IMR-90 (cell line): ENCODE measurements at regions not wholly inside any gene's neighbourhood (a gene's known extent, or its start where the extent isn't known, plus 50 kb on each side); places are given as distances from the start of the nearest gene placed in this dataset.
A peak's percentile ranks its signal among the peaks of the same experiment; 100 is the strongest.

Source experiments
- ATAC-seq: fragments of 200-7000 bp; cut with Tn5 transposase; 2 replicates; pipeline ENCODE4 v1.9.1; 2020; ENCODE audit warnings: low read depth, mild to moderate bottlenecking, moderate library complexity
- BruUV-seq: library from RNA; stranded (reverse); fragments of 400-500 nt; replicated peaks from 2 replicates; lab custom pipeline; 2021; lab: Mats Ljungman, UMichigan
- CTCF ChIA-PET: fragments of 300-600 bp; formaldehyde crosslinking; extraction: SDS; loops from one replicate; lab custom pipeline; 2021; ENCODE audit warnings: antibody characterized with exemption; lab: Yijun Ruan, JAX
- POLR2A ChIA-PET: fragments of 300-600 bp; sonication (Branson Sonifier 250); formaldehyde crosslinking; loops from one replicate; lab custom pipeline; 2022; ENCODE audit warnings: antibody characterized with exemption; ENCODE audit not compliant: unreplicated experiment; lab: Charles Lee
- DNase-seq: peaks from one replicate; pipeline ENCODE4 v3.0.0; 2013
- H2AFZ ChIP-seq: replicated peaks from 2 replicates; pipeline ENCODE3; 2013; ENCODE audit warnings: low read length, mild to moderate bottlenecking; ENCODE audit not compliant: poor library complexity
- H2AK5ac ChIP-seq: 2 replicates; pipeline ENCODE4 v1.6.1; 2013; ENCODE audit warnings: low read depth, low read length, inconsistent platforms
- H2AK9ac ChIP-seq: replicated peaks from 2 replicates; pipeline ENCODE3; 2013; ENCODE audit warnings: mild to moderate bottlenecking, low read depth, low read length, moderate library complexity; ENCODE audit not compliant: poor library complexity
- H2BK120ac ChIP-seq: 2 replicates; pipeline ENCODE4 v1.6.1; 2013; ENCODE audit warnings: low read depth, low read length, inconsistent platforms
- H2BK15ac ChIP-seq: 3 replicates; pipeline ENCODE4 v1.6.1; 2013; ENCODE audit warnings: low read depth, low read length, inconsistent platforms
- H2BK20ac ChIP-seq: 2 replicates; pipeline ENCODE4 v1.6.1; 2013; ENCODE audit warnings: low read depth, mild to moderate bottlenecking, inconsistent platforms, low read length, moderate library complexity
- H2BK5ac ChIP-seq: 2 replicates; pipeline ENCODE4 v1.6.1; 2013; ENCODE audit warnings: mild to moderate bottlenecking, low read depth, low read length, inconsistent platforms; ENCODE audit not compliant: poor library complexity, severe bottlenecking
- H3K14ac ChIP-seq: replicated peaks from 2 replicates; pipeline ENCODE4 v1.6.1; 2013; ENCODE audit warnings: low read depth, low read length, inconsistent platforms
- H3K18ac ChIP-seq: 2 replicates; pipeline ENCODE4 v1.6.1; 2013; ENCODE audit warnings: low read depth, low read length, control low read depth
- H3K23ac ChIP-seq: 2 replicates; pipeline ENCODE4 v1.6.1; 2013; ENCODE audit warnings: low read depth, low read length, inconsistent platforms
- H3K27ac ChIP-seq: 2 replicates; pipeline ENCODE4 v1.5.1; 2013; ENCODE audit warnings: mild to moderate bottlenecking, control low read depth, low read length; ENCODE audit not compliant: insufficient read depth
- H3K27me3 ChIP-seq: 2 replicates; pipeline ENCODE4 v1.6.1; 2013; ENCODE audit warnings: low read length; ENCODE audit not compliant: control insufficient read depth, insufficient read depth
- H3K36me3 ChIP-seq: 2 replicates; pipeline ENCODE4 v1.6.1; 2013; ENCODE audit warnings: low read length, mixed read lengths; ENCODE audit not compliant: control insufficient read depth, insufficient read depth
- H3K4ac ChIP-seq: 2 replicates; pipeline ENCODE4 v1.6.1; 2013; ENCODE audit warnings: low read depth, low read length, inconsistent platforms
- H3K4me1 ChIP-seq: 2 replicates; pipeline ENCODE4 v1.6.1; 2013; ENCODE audit warnings: low read length, mixed read lengths; ENCODE audit not compliant: control insufficient read depth, insufficient read depth
- H3K4me2 ChIP-seq: 2 replicates; pipeline ENCODE4 v1.6.1; 2013; ENCODE audit warnings: low read depth, mild to moderate bottlenecking, control low read depth, low read length, moderate library complexity
- H3K4me3 ChIP-seq: 2 replicates; pipeline ENCODE4 v1.5.1; 2013; ENCODE audit warnings: low read depth, mild to moderate bottlenecking, control low read depth, low read length, moderate library complexity; ENCODE audit not compliant: insufficient read depth
- H3K56ac ChIP-seq: 2 replicates; pipeline ENCODE4 v1.6.1; 2013; ENCODE audit warnings: low read length, inconsistent platforms; ENCODE audit not compliant: insufficient read depth; ENCODE audit errors: extremely low read depth
- H3K79me1 ChIP-seq, 2 experiments: 2 replicates each; pipeline ENCODE4 v1.6.1; 2013; ENCODE audit warnings: low read length in 2 of 2, inconsistent platforms in 1 of 2, low read depth in 1 of 2
- H3K9ac ChIP-seq: 2 replicates; pipeline ENCODE4 v1.6.1; 2013; ENCODE audit warnings: low read depth, low read length, control low read depth
- H3K9me1 ChIP-seq: 2 replicates; pipeline ENCODE4 v1.6.1; 2013; ENCODE audit warnings: low read length, inconsistent platforms; ENCODE audit not compliant: insufficient read depth
- H3K9me3 ChIP-seq: 2 replicates; pipeline ENCODE4 v1.6.1; 2013; ENCODE audit warnings: low read length; ENCODE audit not compliant: control insufficient read depth, insufficient read depth
- H4K20me1 ChIP-seq: 2 replicates; pipeline ENCODE4 v1.6.1; 2013; ENCODE audit warnings: low read length, inconsistent platforms; ENCODE audit not compliant: insufficient read depth
- H4K5ac ChIP-seq: 2 replicates; pipeline ENCODE4 v1.6.1; 2013; ENCODE audit warnings: mild to moderate bottlenecking, low read depth, low read length, control low read depth
- H4K8ac ChIP-seq, 2 experiments: 2 replicates each; pipeline ENCODE4 v1.6.1; 2013; ENCODE audit warnings: low read depth in 2 of 2, low read length in 2 of 2, control low read depth in 1 of 2, inconsistent platforms in 1 of 2
- H4K91ac ChIP-seq: 2 replicates; pipeline ENCODE4 v1.6.1; 2013; ENCODE audit warnings: low read depth, low read length, inconsistent platforms; ENCODE audit not compliant: insufficient read depth
- BHLHE40 ChIP-seq: fragments of 150-350 bp; IDR thresholded peaks from 2 replicates; pipeline ENCODE4 v1.6.1; 2016; ENCODE audit warnings: mild to moderate bottlenecking, low read depth, low read length
- CHD1 ChIP-seq: IDR thresholded peaks from 2 replicates; pipeline ENCODE4 v1.6.1; 2012; ENCODE audit warnings: low read depth, low read length, improper control_type of control experiment
- ELK1 ChIP-seq: fragments of 150-350 bp; IDR thresholded peaks from 2 replicates; pipeline ENCODE4 v1.6.1; 2016; ENCODE audit warnings: low read depth, mild to moderate bottlenecking, low read length, moderate library complexity, borderline replicate concordance
- MAZ ChIP-seq: IDR thresholded peaks from 2 replicates; pipeline ENCODE4 v1.6.1; 2012; ENCODE audit warnings: low read depth, mild to moderate bottlenecking, low read length, improper control_type of control experiment, moderate library complexity, borderline replicate concordance
- NFE2L2 ChIP-seq: fragments of 150-350 bp; IDR thresholded peaks from 2 replicates; pipeline ENCODE4 v1.6.1; 2016; ENCODE audit warnings: low read depth, mild to moderate bottlenecking, low read length
- POLR2A ChIP-seq: IDR thresholded peaks from 2 replicates; pipeline ENCODE4 v1.6.1; 2012; ENCODE audit warnings: mild to moderate bottlenecking, low read depth, low read length
- RAD21 ChIP-seq: IDR thresholded peaks from 2 replicates; pipeline ENCODE4 v1.6.1; 2012; ENCODE audit warnings: low read length, improper control_type of control experiment
- SMC3 ChIP-seq: fragments of 150-350 bp; IDR thresholded peaks from 2 replicates; pipeline ENCODE4 v1.6.1; 2016; ENCODE audit warnings: low read depth, mild to moderate bottlenecking, antibody characterized with exemption, low read length, moderate library complexity
- USF2 ChIP-seq: fragments of 150-350 bp; IDR thresholded peaks from 2 replicates; pipeline ENCODE4 v1.6.1; 2017; ENCODE audit warnings: mild to moderate bottlenecking, antibody characterized with exemption, low read length, low read depth
- WGBS, 2 experiments: methylation state at CpG; one replicate each; pipeline versions ENCODE4 v1.1.5 to v1.1.7; 2013; ENCODE audit warnings: missing lambda C conversion rate in 2 of 2; ENCODE audit not compliant: insufficient read length in 1 of 2; ENCODE audit errors: extremely low coverage in 2 of 2; 5-methylcytosine and 5-hydroxymethylcytosine counted together
- dilution Hi-C: fragments of 300-500 bp; cut with HindIII; formaldehyde crosslinking; loops from one replicate; pipeline ENCODE4 v1.14.3; 2018; ENCODE audit warnings: low sequenced_read_pairs; ENCODE audit not compliant: unreplicated experiment
- in situ Hi-C: fragments of 300-500 bp; cut with MboI; formaldehyde crosslinking; loops from 3 replicates; pipeline ENCODE4 v1.14.3; 2019; ENCODE audit warnings: low sequenced_read_pairs, inconsistent platforms, mixed read lengths
- intact Hi-C: fragments of 100-400 bp; cut with micrococcal nuclease; formaldehyde crosslinking; loops from 2 replicates; pipeline ENCODE4 v1.10.0; 2022
- TF ChIP-seq, protein P1 (sequence below): conservative IDR thresholded peaks from 2 replicates; pipeline ENCODE4 v1.5.1; 2012; ENCODE audit warnings: mild to moderate bottlenecking, low read depth, low read length, improper control_type of control experiment

DNA sequence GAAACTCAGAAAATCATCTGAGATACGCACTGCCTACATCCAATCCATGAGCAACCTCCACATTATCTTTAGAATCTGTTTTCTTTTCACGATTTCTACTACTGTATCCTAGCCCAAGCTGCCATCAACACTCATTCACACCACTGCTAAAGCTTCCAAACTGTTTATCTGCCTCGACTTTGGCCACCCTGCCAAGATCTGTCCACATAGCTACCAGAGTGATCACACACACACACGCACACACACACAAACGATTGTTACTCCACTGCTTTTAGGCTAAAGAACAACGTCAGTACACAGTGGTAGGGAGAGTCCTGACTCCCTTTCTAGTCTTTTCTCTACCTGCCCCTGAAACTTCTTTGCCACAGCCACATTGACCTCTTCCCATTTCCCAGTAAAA, 142.0 kb downstream of the CCDC71L start:
- DNase-seq (no peak), ATAC-seq (no peak)
- Histone ChIP-seq H3K27me3 (peaks cover 6% of the 10 kb centered on the region; the same call in 1 of the 2 replicates), H4K5ac (no peak overlapping the region), H3K4me2 (no peak overlapping the region), H4K8ac (no peak overlapping the region), H3K56ac (no peak overlapping the region), H2AK9ac (no peak overlapping the region), H3K36me3 (no peaks in the 10 kb centered on the region), H3K18ac (no peak overlapping the region), H2BK15ac (no peak overlapping the region), H4K20me1 (no peaks in the 10 kb centered on the region), H3K9ac (no peak overlapping the region), H3K4me1 (no peaks in the 10 kb centered on the region), H3K9me3 (no peaks in the 10 kb centered on the region), H2BK20ac (no peak overlapping the region), H3K4me3 (no peak overlapping the region), H3K4ac (no peak overlapping the region), H2BK120ac (no peak overlapping the region), H3K23ac (no peak overlapping the region), H3K9me1 (no peaks in the 10 kb centered on the region), H4K91ac (no peak overlapping the region), H3K27ac (no peak overlapping the region), H2AK5ac (no peak overlapping the region), H3K79me1 (no peaks in the 10 kb centered on the region), H3K14ac (peak overlapping the region; percentile 24; the same call in 1 of the 2 replicates), H2AFZ (no peak overlapping the region), H2BK5ac (no peak overlapping the region)
- WGBS, 2 experiments, result 46% methylated on average over 3 of the region's 6 CpGs; no CpG with 5 or more reads in 1 of the 2 experiments
- dilution Hi-C loops (no loop called here), intact Hi-C loops (no loop called here), in situ Hi-C loops (no loop called here)
- ChIA-PET POLR2A (no interaction called here), CTCF (no interaction called here)
- no peak for TF ChIP-seq BHLHE40
- TF ChIP-seq, protein P1, sequence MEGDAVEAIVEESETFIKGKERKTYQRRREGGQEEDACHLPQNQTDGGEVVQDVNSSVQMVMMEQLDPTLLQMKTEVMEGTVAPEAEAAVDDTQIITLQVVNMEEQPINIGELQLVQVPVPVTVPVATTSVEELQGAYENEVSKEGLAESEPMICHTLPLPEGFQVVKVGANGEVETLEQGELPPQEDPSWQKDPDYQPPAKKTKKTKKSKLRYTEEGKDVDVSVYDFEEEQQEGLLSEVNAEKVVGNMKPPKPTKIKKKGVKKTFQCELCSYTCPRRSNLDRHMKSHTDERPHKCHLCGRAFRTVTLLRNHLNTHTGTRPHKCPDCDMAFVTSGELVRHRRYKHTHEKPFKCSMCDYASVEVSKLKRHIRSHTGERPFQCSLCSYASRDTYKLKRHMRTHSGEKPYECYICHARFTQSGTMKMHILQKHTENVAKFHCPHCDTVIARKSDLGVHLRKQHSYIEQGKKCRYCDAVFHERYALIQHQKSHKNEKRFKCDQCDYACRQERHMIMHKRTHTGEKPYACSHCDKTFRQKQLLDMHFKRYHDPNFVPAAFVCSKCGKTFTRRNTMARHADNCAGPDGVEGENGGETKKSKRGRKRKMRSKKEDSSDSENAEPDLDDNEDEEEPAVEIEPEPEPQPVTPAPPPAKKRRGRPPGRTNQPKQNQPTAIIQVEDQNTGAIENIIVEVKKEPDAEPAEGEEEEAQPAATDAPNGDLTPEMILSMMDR, result no peak
- no peak for TF ChIP-seq NFE2L2
- TF ChIP-seq USF2, result no peak
- TF ChIP-seq CHD1, result no peak
- TF ChIP-seq ELK1, result no peak
- no peak for TF ChIP-seq RAD21
- no peak for TF ChIP-seq SMC3
- no peak for TF ChIP-seq POLR2A
- no peak for TF ChIP-seq MAZ
- no TSS peak for BruUV-seq
